Testis (tissue), 2 donors: ENCODE measurements at regions not wholly inside any gene's neighbourhood (a gene's known extent, or its start where the extent isn't known, plus 50 kb on each side); places are given as distances from the start of the nearest gene placed in this dataset.

ENCODE experiments used
- CTCF ChIP-seq, 3 experiments: fragments of 450-650 bp in 2 of 3; fragments of 200-600 bp in 1 of 3; sonication (generic) in 1 of 3; IDR thresholded peaks; one replicate each; pipeline ENCODE4 v1.5.1; 2016 to 2019; ENCODE audit warnings: antibody characterized with exemption in 3 of 3, mild to moderate bottlenecking in 2 of 3, moderate library complexity in 1 of 3
- POLR2A ChIP-seq: fragments of 450-650 bp; IDR thresholded peaks from one replicate; pipeline ENCODE4 v1.6.1; 2017; ENCODE audit warnings: antibody characterized with exemption, mild to moderate bottlenecking, moderate library complexity

DNA sequence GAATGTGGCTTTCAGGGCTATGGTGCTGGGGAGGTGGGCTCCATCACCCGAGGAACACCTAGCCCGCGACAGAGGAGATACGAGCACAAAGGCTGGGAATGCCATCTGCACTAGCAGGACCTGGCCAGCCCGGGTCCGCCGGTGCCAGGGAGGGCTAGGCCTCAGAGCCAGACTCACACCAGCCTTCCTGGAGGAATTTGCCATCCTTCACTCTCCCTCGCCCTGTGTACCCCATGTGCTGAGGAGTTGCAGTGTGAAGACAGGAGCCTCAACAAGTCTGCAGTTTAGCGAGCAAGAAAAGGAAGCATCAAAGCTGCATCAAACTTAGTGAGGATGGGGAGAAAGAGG lies 123.6 kb upstream of the JCAD start:
- TF ChIP-seq CTCF (IDR thresholded peaks at IDR 0.05) (no peak), POLR2A (no peak)
